Activated CD8-positive, alpha-beta T cell treated with anti-CD3 and anti-CD28 coated beads, Interleukin-2, amount 10 ng/mL, durations not matched to agents 7 days and 5 days (primary cell): ENCODE measurements at regions not wholly inside any gene's neighbourhood (a gene's known extent, or its start where the extent isn't known, plus 50 kb on each side); places are given as distances from the start of the nearest gene placed in this dataset.

Experiments used
- ATAC-seq: fragments of 150-1000 bp; cut with Tn5 transposase; one replicate; pipeline ENCODE4 v1.10.0; 2021; ENCODE audit warnings: moderate library complexity
- CTCF ChIA-PET: fragments of 350-600 bp; sonication (Branson Sonifier 250); formaldehyde crosslinking; loops from one replicate; lab custom pipeline; 2021; ENCODE audit warnings: antibody characterized with exemption; lab: Charles Lee
- POLR2A ChIA-PET: fragments of 350-600 bp; sonication (Branson Sonifier 250); formaldehyde crosslinking; loops from one replicate; lab custom pipeline; 2021; ENCODE audit warnings: antibody characterized with exemption; lab: Charles Lee
- DNase-seq: peaks from one replicate; pipeline ENCODE4 v3.0.0-alpha.2; 2020
- H3K27ac Mint-ChIP-seq: one replicate; pipeline ENCODE4 v1.8.0; 2021; ENCODE audit warnings: mild to moderate bottlenecking, mixed read lengths
- H3K27me3 Mint-ChIP-seq: one replicate; pipeline ENCODE4 v1.8.0; 2021; ENCODE audit warnings: low read depth, mixed read lengths
- H3K36me3 Mint-ChIP-seq: one replicate; pipeline ENCODE4 v1.8.0; 2021; ENCODE audit warnings: low read depth, mixed read lengths
- H3K4me1 Mint-ChIP-seq: one replicate; pipeline ENCODE4 v1.8.0; 2021; ENCODE audit warnings: low read depth, mixed read lengths
- H3K4me3 Mint-ChIP-seq: one replicate; pipeline ENCODE4 v1.8.0; 2021; ENCODE audit warnings: mild to moderate bottlenecking, mixed read lengths
- H3K9me3 Mint-ChIP-seq: one replicate; pipeline ENCODE4 v1.8.0; 2022; ENCODE audit warnings: mixed read lengths; ENCODE audit not compliant: insufficient read depth

- no peak for DNase-seq
- H3K27ac Mint-ChIP-seq = no peak overlapping the region
- POLR2A ChIA-PET = no interaction called here
Measured at GRCh38 chr13:53311561-53311960, 282.9 kb downstream of the OLFM4 start.

DNA sequence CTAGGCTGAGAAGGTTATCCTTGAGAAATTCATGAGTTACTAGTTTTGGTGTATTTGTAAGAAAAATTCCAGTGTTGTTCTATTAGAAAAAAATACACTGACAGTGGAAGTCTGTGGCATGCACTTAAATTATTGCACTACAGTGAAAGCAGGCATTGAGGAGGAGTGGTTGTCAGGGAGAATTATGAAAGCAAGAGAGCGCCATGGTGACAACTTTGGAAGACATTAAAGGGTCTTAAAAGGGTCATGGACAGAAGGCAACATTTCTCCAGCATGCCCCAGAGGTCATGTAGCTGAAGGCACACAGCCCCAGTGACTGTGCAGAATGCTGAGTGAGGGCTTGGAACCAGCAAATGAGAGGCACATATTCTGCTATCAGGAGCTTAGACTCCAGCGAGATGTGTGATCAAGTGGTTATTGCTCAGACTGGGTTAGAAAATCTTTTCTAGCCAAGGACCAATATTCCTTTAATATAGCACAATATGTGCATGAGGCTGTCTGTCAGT is 292.7 kb downstream of the OLFM4 start:
- Mint-ChIP-seq H3K4me3 (no peak overlapping the region), H3K27me3 (no peaks in the 10 kb centered on the region), H3K27ac (no peak overlapping the region), H3K4me1 (no peaks in the 10 kb centered on the region), H3K9me3 (no peaks in the 10 kb centered on the region), H3K36me3 (no peaks in the 10 kb centered on the region)
- DNase-seq (no peak), ATAC-seq (no peak)
- ChIA-PET CTCF (no interaction called here), POLR2A (no interaction called here)

More at GRCh38 chr13:53311561-53311960, 282.9 kb downstream of the OLFM4 start:
- Mint-ChIP-seq H3K27me3 (no peaks in the 10 kb centered on the region), H3K4me3 (no peak overlapping the region), H3K4me1 (no peaks in the 10 kb centered on the region), H3K36me3 (no peaks in the 10 kb centered on the region), H3K9me3 (no peaks in the 10 kb centered on the region)
- CTCF ChIA-PET = no interaction called here
- no peak for ATAC-seq

DNA sequence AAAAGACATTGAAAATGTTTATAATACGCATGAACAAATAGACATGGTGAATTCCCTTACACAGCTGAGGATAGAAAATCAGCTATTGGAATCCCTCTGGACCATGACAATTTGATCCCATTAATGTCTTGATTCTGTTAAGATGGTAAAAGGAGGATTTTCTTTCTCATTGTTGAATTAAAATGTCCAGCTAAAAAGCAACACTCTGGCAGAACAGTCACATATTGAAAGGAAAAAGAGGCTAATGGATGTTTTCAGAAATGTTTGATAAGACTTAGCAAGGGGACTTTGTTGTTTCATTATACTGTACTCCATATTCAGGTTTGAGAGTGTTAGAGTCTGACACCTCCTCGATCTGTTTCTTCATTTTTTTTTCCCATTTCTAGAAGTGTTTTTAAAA is 296.0 kb downstream of the OLFM4 start:
- H3K4me3 Mint-ChIP-seq = no peak overlapping the region
- no peak for ATAC-seq
- ChIA-PET POLR2A (no interaction called here), CTCF (no interaction called here)
- H3K36me3 Mint-ChIP-seq = no peaks in the 10 kb centered on the region
- H3K9me3 Mint-ChIP-seq = no peaks in the 10 kb centered on the region
- H3K27me3 Mint-ChIP-seq = no peaks in the 10 kb centered on the region
- DNase-seq = no peak
- H3K4me1 Mint-ChIP-seq = no peaks in the 10 kb centered on the region
- no peak overlapping the region for H3K27ac Mint-ChIP-seq

DNA sequence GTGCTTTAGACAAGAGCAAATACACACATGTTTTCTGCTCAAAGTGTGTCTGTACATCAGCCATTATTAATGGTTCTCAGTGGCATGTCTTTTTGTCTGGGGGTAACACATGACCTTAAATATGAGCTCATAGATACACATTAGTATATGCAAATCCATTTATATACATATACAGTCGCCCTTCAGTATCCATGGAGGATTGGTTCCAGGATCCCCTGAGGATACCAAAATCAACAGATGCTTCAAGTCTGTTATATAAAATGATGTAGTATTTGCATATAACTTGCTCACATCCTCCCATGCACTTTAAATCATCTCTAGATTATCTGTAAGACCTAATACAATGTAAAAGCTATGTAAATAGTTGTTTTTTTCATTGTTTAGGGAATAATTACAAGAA is 298.1 kb downstream of the OLFM4 start:
- Mint-ChIP-seq H3K27ac (no peak overlapping the region), H3K27me3 (no peaks in the 10 kb centered on the region), H3K4me1 (no peaks in the 10 kb centered on the region), H3K36me3 (no peaks in the 10 kb centered on the region), H3K4me3 (no peak overlapping the region), H3K9me3 (no peaks in the 10 kb centered on the region)
- ChIA-PET CTCF (no interaction called here), POLR2A (no interaction called here)
- DNase-seq (no peak), ATAC-seq (no peak)

DNA sequence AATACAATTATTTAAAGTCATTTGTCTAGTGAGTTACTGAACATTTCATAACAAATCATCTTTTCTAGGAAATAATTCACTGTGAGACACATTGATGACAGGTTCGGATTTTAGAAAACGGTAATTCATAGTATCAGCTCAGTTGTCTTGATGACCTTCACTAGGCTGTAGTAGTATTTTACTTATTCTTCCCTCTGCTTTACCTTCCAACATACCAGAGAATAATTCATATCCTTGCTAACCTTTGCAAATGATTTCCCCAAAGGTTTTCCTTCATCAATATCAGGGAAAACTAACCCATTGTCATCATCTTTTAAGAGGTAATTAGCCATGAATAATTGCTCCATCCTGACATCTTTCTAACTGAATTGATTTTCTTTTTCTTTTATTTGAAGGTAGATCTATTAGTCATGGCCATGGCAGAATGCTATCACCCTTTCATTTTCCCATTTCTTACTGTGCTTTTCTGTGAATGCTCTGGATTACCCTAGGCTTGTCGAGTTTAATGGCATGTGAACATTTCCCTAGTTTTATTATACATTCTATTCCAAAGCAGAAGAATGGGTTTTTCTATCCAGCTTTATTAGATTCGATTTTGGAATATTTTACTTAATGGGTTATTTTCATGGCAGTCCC is 299.2 kb downstream of the OLFM4 start:
- POLR2A ChIA-PET = no interaction called here
- CTCF ChIA-PET = no interaction called here
- Mint-ChIP-seq H3K4me1 (no peaks in the 10 kb centered on the region), H3K36me3 (no peaks in the 10 kb centered on the region), H3K27me3 (no peaks in the 10 kb centered on the region), H3K4me3 (no peak overlapping the region), H3K9me3 (no peaks in the 10 kb centered on the region), H3K27ac (no peak overlapping the region)
- ATAC-seq = no peak
- DNase-seq = no peak

- ChIA-PET POLR2A (no interaction called here), CTCF (no interaction called here)
- Mint-ChIP-seq H3K4me1 (no peaks in the 10 kb centered on the region), H3K27ac (no peak overlapping the region), H3K9me3 (peaks cover 9% of the 10 kb centered on the region), H3K36me3 (no peaks in the 10 kb centered on the region), H3K4me3 (no peak overlapping the region), H3K27me3 (no peaks in the 10 kb centered on the region)
- ATAC-seq = no peak
- DNase-seq = no peak
Measured at GRCh38 chr13:53336441-53337160, 308.0 kb downstream of the OLFM4 start.

DNA sequence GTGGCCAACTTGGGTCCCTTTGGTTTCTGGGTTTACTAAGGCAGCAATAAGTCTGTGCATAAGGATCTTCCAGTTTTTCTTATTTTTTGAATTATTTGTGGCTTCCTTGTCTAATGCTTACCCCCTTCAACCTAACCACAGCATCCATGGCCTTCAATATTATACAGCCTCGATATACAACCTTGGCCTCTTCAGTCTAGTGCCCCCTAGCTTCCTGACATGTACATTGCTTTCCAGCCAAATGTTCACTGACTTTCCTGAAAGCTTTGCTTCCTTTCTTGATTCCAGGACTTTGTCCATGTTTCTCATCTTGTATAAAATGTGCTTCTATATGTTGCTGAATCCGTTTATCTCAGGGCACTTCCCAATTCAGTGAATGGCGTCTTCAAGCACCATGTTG is 310.1 kb downstream of the OLFM4 start:
- Mint-ChIP-seq H3K4me1 (no peaks in the 10 kb centered on the region), H3K4me3 (no peak overlapping the region)
- CTCF ChIA-PET = no interaction called here

GRCh38 chr13:53340505-53341143 is 312.0 kb downstream of the OLFM4 start:
- H3K4me3 Mint-ChIP-seq = no peak overlapping the region
- H3K27me3 Mint-ChIP-seq = no peaks in the 10 kb centered on the region
- peaks cover 9% of the 10 kb centered on the region for H3K9me3 Mint-ChIP-seq
- POLR2A ChIA-PET = no interaction called here
- CTCF ChIA-PET = no interaction called here
- H3K4me1 Mint-ChIP-seq = no peaks in the 10 kb centered on the region
- DNase-seq (no peak), ATAC-seq (no peak)
- H3K27ac Mint-ChIP-seq = no peak overlapping the region
- no peaks in the 10 kb centered on the region for H3K36me3 Mint-ChIP-seq

More for the DNA sequence above, 310.1 kb downstream of the OLFM4 start:
- no peak overlapping the region for H3K27ac Mint-ChIP-seq
- no peaks in the 10 kb centered on the region for H3K36me3 Mint-ChIP-seq
- POLR2A ChIA-PET = no interaction called here
- H3K9me3 Mint-ChIP-seq = peaks cover 9% of the 10 kb centered on the region
- no peak for DNase-seq
- ATAC-seq = no peak
- H3K27me3 Mint-ChIP-seq = no peaks in the 10 kb centered on the region

DNA sequence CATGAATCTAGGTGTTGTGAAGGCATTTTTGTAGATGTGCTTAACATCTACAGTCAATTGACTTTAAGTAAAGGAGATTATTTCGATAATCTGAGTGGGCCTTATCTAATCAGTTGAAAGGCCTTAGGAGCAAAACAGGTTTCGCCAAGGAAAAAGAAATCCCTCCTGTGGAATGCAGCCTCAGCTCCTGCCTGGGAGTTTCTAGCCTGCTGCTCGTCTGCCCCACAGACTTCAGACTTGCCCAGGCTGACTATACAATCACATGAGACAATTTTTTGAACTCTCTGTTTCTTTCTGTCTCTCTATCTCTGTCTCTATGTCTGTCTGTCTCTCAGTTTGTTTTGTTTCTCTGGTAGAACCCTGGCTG is 312.5 kb downstream of the OLFM4 start:
- no peaks in the 10 kb centered on the region for H3K36me3 Mint-ChIP-seq
- peaks cover 9% of the 10 kb centered on the region for H3K9me3 Mint-ChIP-seq

GRCh38 chr13:53342623-53343360 is 314.2 kb downstream of the OLFM4 start:
- Mint-ChIP-seq H3K4me1 (no peaks in the 10 kb centered on the region), H3K9me3 (peaks cover 5% of the 10 kb centered on the region), H3K27ac (no peak overlapping the region), H3K27me3 (no peaks in the 10 kb centered on the region), H3K4me3 (no peak overlapping the region), H3K36me3 (no peaks in the 10 kb centered on the region)
- ATAC-seq = no peak
- ChIA-PET CTCF (no interaction called here), POLR2A (no interaction called here)
- DNase-seq = no peak

More for the DNA sequence above, 312.5 kb downstream of the OLFM4 start:
- Mint-ChIP-seq H3K4me3 (no peak overlapping the region), H3K27ac (no peak overlapping the region), H3K4me1 (no peaks in the 10 kb centered on the region), H3K27me3 (no peaks in the 10 kb centered on the region)
- ChIA-PET POLR2A (no interaction called here), CTCF (no interaction called here)
- ATAC-seq = no peak
- no peak for DNase-seq

DNA sequence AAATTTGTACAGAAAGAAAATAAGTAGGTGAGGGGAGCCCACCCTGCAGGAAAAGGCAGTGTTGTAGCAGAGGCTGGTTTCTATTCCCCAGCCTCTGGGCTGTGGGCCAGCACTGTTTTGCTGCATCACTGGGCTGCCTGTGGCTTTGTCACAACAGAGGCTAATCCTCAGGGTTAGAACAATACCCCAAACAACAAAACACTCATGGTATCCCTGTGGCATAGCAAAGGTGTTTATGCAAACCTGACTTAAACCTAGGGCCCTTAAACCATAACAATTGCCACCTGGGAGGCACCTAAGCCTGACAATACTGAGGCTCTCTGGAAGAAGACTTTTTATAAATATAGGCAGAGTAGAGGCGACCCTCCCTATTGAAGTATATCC is 314.7 kb downstream of the OLFM4 start:
- ChIA-PET CTCF (no interaction called here), POLR2A (no interaction called here)
- Mint-ChIP-seq H3K4me1 (no peaks in the 10 kb centered on the region), H3K9me3 (peaks cover 5% of the 10 kb centered on the region), H3K4me3 (no peak overlapping the region), H3K27ac (no peak overlapping the region), H3K27me3 (no peaks in the 10 kb centered on the region), H3K36me3 (no peaks in the 10 kb centered on the region)
- ATAC-seq = no peak
- DNase-seq = no peak

- H3K27me3 Mint-ChIP-seq = no peaks in the 10 kb centered on the region
- ChIA-PET CTCF (no interaction called here), POLR2A (no interaction called here)
- H3K36me3 Mint-ChIP-seq = no peaks in the 10 kb centered on the region
- DNase-seq (no peak), ATAC-seq (no peak)
- no peaks in the 10 kb centered on the region for H3K9me3 Mint-ChIP-seq
- H3K27ac Mint-ChIP-seq = no peak overlapping the region
- no peaks in the 10 kb centered on the region for H3K4me1 Mint-ChIP-seq
- H3K4me3 Mint-ChIP-seq = no peak overlapping the region
Measured at GRCh38 chr13:53351021-53351420, 322.4 kb downstream of the OLFM4 start.
